MCF 10A (cell line): ENCODE measurements at regions not wholly inside any gene's neighbourhood (a gene's known extent, or its start where the extent isn't known, plus 50 kb on each side); places are given as distances from the start of the nearest gene placed in this dataset.
A peak's percentile ranks its signal among the peaks of the same experiment; 100 is the strongest.

Experiments
- BruUV-seq: library from RNA; stranded (reverse); fragments of 400-500 nt; replicated peaks from 2 replicates; lab custom pipeline; 2021; lab: Mats Ljungman, UMichigan
- CTCF ChIA-PET: fragments of 300-600 bp; sonication (Branson Sonifier 250); formaldehyde crosslinking; extraction: SDS; loops from one replicate; lab custom pipeline; 2021; ENCODE audit warnings: antibody characterized with exemption, inconsistent platforms; lab: Yijun Ruan, JAX
- POLR2A ChIA-PET: fragments of 300-600, 350-650 bp; sonication (Branson Sonifier 250); formaldehyde crosslinking; extraction: SDS; loops from one replicate; lab custom pipeline; 2020; ENCODE audit warnings: antibody characterized with exemption, inconsistent platforms; lab: Yijun Ruan, JAX
- DNase-seq: peaks from one replicate; pipeline ENCODE4 v3.0.0-alpha.2; 2018; ENCODE audit not compliant: unreplicated experiment
- H3K27ac Mint-ChIP-seq: one replicate; pipeline ENCODE4 v1.8.0; 2022; ENCODE audit warnings: mild to moderate bottlenecking, low read depth, mixed read lengths; ENCODE audit not compliant: unreplicated experiment
- H3K27me3 Mint-ChIP-seq: one replicate; pipeline ENCODE4 v1.8.0; 2022; ENCODE audit warnings: mixed read lengths; ENCODE audit not compliant: insufficient read depth, unreplicated experiment
- H3K36me3 Mint-ChIP-seq: one replicate; pipeline ENCODE4 v1.8.0; 2022; ENCODE audit warnings: mild to moderate bottlenecking, moderate library complexity, mixed read lengths; ENCODE audit not compliant: insufficient read depth, unreplicated experiment
- H3K4me1 Mint-ChIP-seq: one replicate; pipeline ENCODE4 v1.8.0; 2022; ENCODE audit warnings: mixed read lengths; ENCODE audit not compliant: insufficient read depth, unreplicated experiment
- H3K4me3 Mint-ChIP-seq: one replicate; pipeline ENCODE4 v1.8.0; 2022; ENCODE audit warnings: mild to moderate bottlenecking, moderate library complexity, mixed read lengths; ENCODE audit not compliant: unreplicated experiment
- H3K9me3 Mint-ChIP-seq: one replicate; pipeline ENCODE4 v1.8.0; 2022; ENCODE audit warnings: mixed read lengths; ENCODE audit not compliant: unreplicated experiment
- intact Hi-C: fragments of 100-400 bp; cut with micrococcal nuclease; formaldehyde crosslinking; loops from 2 replicates; pipeline ENCODE4 v1.14.1; 2022
- TF ChIP-seq, protein P1 (sequence below): fragments of 200-600 bp; IDR thresholded peaks from one replicate; pipeline ENCODE4 v1.8.0; 2022; ENCODE audit warnings: antibody characterized with exemption, mild to moderate bottlenecking; ENCODE audit not compliant: unreplicated experiment

DNA sequence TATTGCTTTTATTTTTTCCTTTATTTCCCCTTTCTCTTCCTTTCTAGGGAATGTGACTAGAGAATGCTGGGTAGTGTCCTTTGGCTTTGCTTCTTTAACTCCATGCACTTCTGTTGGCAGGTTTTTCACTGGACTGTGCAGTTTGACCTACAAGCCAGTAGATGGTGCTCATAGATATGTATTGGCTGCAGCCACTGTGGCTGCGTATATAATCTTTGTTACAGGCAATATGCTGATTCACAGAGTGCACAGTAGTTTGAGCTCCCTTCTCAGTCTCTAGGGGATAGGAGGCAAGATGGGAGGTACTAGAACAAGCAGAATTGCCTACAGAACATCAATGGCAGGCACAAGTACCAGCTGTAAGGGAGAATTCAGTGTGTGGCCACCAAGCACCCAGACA is 503.5 kb downstream of the LRFN5 start:
- Mint-ChIP-seq H3K9me3 (no peaks in the 10 kb centered on the region), H3K27me3 (no peaks in the 10 kb centered on the region), H3K36me3 (peaks cover 11% of the 10 kb centered on the region), H3K4me1 (peaks cover 5% of the 10 kb centered on the region), H3K27ac (no peak overlapping the region), H3K4me3 (no peak overlapping the region)
- no TSS peak for BruUV-seq
- TF ChIP-seq, protein P1, sequence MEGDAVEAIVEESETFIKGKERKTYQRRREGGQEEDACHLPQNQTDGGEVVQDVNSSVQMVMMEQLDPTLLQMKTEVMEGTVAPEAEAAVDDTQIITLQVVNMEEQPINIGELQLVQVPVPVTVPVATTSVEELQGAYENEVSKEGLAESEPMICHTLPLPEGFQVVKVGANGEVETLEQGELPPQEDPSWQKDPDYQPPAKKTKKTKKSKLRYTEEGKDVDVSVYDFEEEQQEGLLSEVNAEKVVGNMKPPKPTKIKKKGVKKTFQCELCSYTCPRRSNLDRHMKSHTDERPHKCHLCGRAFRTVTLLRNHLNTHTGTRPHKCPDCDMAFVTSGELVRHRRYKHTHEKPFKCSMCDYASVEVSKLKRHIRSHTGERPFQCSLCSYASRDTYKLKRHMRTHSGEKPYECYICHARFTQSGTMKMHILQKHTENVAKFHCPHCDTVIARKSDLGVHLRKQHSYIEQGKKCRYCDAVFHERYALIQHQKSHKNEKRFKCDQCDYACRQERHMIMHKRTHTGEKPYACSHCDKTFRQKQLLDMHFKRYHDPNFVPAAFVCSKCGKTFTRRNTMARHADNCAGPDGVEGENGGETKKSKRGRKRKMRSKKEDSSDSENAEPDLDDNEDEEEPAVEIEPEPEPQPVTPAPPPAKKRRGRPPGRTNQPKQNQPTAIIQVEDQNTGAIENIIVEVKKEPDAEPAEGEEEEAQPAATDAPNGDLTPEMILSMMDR, result peak; percentile 52
- ChIA-PET CTCF (interaction anchor here (0.6 to 1.5 kb wide), 12 partner anchors 10 to 1426 kb away, joined by 3 to 9 read pairs (median 4); no protein-coding TSS in a partner anchor), POLR2A (no interaction called here)
- intact Hi-C loops, result loop anchor here (2.0 to 5.0 kb wide), 2 partner anchors 113 to 1687 kb away; no protein-coding TSS in a partner anchor
- DNase-seq, result peak; percentile 56

GRCh38 chr14:42095155-42095554 is 488.5 kb downstream of the LRFN5 start:
- BruUV-seq, result no TSS peak
- no peaks in the 10 kb centered on the region for H3K4me1 Mint-ChIP-seq
- no peaks in the 10 kb centered on the region for H3K36me3 Mint-ChIP-seq
- ChIA-PET POLR2A (no interaction called here), CTCF (interaction anchor here (0.7 kb wide), 2 partner anchors 13 to 301 kb away, joined by 3 read pairs; no protein-coding TSS in a partner anchor)
- peak; percentile 18 for DNase-seq
- intact Hi-C loops, result no loop called here
- H3K9me3 Mint-ChIP-seq, result peaks cover 7% of the 10 kb centered on the region
- H3K4me3 Mint-ChIP-seq, result no peak overlapping the region
- no peak overlapping the region for H3K27ac Mint-ChIP-seq
- TF ChIP-seq, protein P1, result no peak
- H3K27me3 Mint-ChIP-seq, result no peaks in the 10 kb centered on the region

GRCh38 chr14:42090122-42090521 is 483.4 kb downstream of the LRFN5 start:
- no peak for DNase-seq
- TF ChIP-seq, protein P1, result no peak
- POLR2A ChIA-PET, result no interaction called here
- H3K4me3 Mint-ChIP-seq, result no peak overlapping the region
- no TSS peak for BruUV-seq
- CTCF ChIA-PET, result interaction anchor here (0.9 kb wide), 1 partner anchor 13 kb away, joined by 3 read pairs; no protein-coding TSS in a partner anchor
- no peaks in the 10 kb centered on the region for H3K9me3 Mint-ChIP-seq
- H3K4me1 Mint-ChIP-seq, result no peaks in the 10 kb centered on the region
- no peaks in the 10 kb centered on the region for H3K27me3 Mint-ChIP-seq
- no peaks in the 10 kb centered on the region for H3K36me3 Mint-ChIP-seq
- intact Hi-C loops, result no loop called here
- H3K27ac Mint-ChIP-seq, result no peak overlapping the region

DNA sequence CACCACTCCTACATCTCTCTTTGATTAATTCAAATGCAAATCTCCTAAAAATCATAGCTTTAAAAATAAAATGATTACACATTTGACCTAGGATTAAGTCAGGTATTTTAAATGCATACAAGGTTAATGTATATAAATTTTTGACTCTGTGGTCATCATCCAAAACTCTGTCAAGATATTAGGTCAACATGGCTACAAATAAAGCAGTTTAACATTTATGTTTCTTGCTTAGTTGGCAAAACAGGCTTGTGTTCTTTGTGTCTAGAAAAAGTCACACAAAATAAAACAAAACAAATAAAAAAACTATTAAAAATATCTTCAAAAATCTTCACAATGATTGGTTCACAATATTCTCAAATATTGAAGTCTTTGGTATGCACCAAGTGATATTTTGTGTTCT is 473.2 kb downstream of the LRFN5 start:
- Mint-ChIP-seq H3K9me3 (no peaks in the 10 kb centered on the region), H3K36me3 (no peaks in the 10 kb centered on the region), H3K4me1 (no peaks in the 10 kb centered on the region), H3K27ac (no peak overlapping the region), H3K4me3 (no peak overlapping the region), H3K27me3 (no peaks in the 10 kb centered on the region)
- TF ChIP-seq, protein P1, result no peak
- POLR2A ChIA-PET, result no interaction called here
- CTCF ChIA-PET, result no interaction called here
- no peak for DNase-seq
- intact Hi-C loops, result no loop called here
- no TSS peak for BruUV-seq
